ENCODE measurements at regions not wholly inside any gene's neighbourhood (a gene's known extent, or its start where the extent isn't known, plus 50 kb on each side); places are given as distances from the start of the nearest gene placed in this dataset.

DNA sequence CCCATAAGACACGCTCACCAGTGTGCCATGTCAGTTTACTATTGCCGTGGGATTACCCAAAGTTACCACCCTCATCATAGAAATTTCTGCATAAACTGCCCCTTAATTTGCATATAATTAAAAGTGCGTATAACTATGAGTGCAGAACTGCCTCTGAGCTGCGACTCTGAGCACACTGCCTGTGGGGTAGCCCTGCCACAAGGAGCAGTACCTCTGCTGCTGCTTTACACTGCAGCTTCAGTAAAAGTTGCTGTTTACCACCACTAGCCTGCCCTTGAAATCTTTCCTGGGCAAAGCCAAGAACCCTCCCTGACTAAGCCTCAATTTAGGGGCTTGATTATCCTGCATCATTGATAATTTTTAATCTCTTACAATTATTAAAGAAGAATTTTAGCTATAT lies 213.9 kb upstream of the MAP2 start:
- ChIA-PET CTCF (no interaction called here), POLR2A (no interaction called here)
- no peak overlapping the region for H3K4me3 ChIP-seq (ENCODE audit: control extremely low read depth in 1 of 5, extremely low read depth in 1 of 5, insufficient read depth in 1 of 5, low read depth in 2 of 5, low read length in 4 of 5)
- H3K9ac ChIP-seq (ENCODE audit: low read length): no peak overlapping the region
- no peaks in the 10 kb centered on the region for H3K79me2 ChIP-seq (ENCODE audit: control insufficient read depth, insufficient read depth, low read length)
- ATAC-seq (ENCODE audit: low read depth) (no peak), DNase-seq (no peak)
- 89% methylated on average over 1 of the region's 4 CpGs for WGBS (ENCODE audit: insufficient coverage)
- H2AFZ ChIP-seq (ENCODE audit: insufficient read depth, low read depth, low read length, poor library complexity, severe bottlenecking): no peak overlapping the region
- no peak overlapping the region for H3K27ac ChIP-seq (ENCODE audit: low read length in 2 of 2)
- H3K4me1 Mint-ChIP-seq: no peaks in the 10 kb centered on the region
- H3K9me3 ChIP-seq (ENCODE audit: control extremely low read depth in 1 of 3, control insufficient read depth in 2 of 3, insufficient read depth in 1 of 3, low read length in 2 of 3): peaks cover 0 to 10% (median 0%) of the 10 kb centered on the region in 3 donors
- H3K27me3 ChIP-seq (replicated peaks in 1 of 4; ENCODE audit: control extremely low read depth in 1 of 4, control insufficient read depth in 3 of 4, insufficient read depth in 4 of 4, low read length in 3 of 4): no peaks in the 10 kb centered on the region
- H3K9me3 Mint-ChIP-seq (ENCODE audit: insufficient read depth): no peaks in the 10 kb centered on the region
- no peaks in the 10 kb centered on the region for H3K27me3 Mint-ChIP-seq
- H3K4me3 Mint-ChIP-seq: no peak overlapping the region
- TF ChIP-seq, protein P1, sequence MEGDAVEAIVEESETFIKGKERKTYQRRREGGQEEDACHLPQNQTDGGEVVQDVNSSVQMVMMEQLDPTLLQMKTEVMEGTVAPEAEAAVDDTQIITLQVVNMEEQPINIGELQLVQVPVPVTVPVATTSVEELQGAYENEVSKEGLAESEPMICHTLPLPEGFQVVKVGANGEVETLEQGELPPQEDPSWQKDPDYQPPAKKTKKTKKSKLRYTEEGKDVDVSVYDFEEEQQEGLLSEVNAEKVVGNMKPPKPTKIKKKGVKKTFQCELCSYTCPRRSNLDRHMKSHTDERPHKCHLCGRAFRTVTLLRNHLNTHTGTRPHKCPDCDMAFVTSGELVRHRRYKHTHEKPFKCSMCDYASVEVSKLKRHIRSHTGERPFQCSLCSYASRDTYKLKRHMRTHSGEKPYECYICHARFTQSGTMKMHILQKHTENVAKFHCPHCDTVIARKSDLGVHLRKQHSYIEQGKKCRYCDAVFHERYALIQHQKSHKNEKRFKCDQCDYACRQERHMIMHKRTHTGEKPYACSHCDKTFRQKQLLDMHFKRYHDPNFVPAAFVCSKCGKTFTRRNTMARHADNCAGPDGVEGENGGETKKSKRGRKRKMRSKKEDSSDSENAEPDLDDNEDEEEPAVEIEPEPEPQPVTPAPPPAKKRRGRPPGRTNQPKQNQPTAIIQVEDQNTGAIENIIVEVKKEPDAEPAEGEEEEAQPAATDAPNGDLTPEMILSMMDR (IDR thresholded peaks at IDR 0.05): no peak
- TF ChIP-seq EZH2 (IDR thresholded peaks at IDR 0.05; ENCODE audit: borderline replicate concordance, insufficient read depth, low read depth, low read length, poor library complexity, severe bottlenecking): no peak
- no peak overlapping the region for H3K27ac Mint-ChIP-seq
- H3K36me3 ChIP-seq (replicated peaks in 1 of 2; ENCODE audit: control extremely low read depth in 1 of 2, control insufficient read depth in 1 of 2, extremely low read depth in 1 of 2, insufficient read depth in 2 of 2, low read length in 1 of 2): no peaks in the 10 kb centered on the region
- no peaks in the 10 kb centered on the region for H3K4me1 ChIP-seq (ENCODE audit: control insufficient read depth in 2 of 2, insufficient read depth in 2 of 2, low read length in 2 of 2)
- intact Hi-C loops (cut with micrococcal nuclease): no loop called here
- H3K4me2 ChIP-seq (replicated peaks; ENCODE audit: low read depth, low read length, poor library complexity, severe bottlenecking): no peak overlapping the region
- no peaks in the 10 kb centered on the region for H4K20me1 ChIP-seq (ENCODE audit: control insufficient read depth, insufficient read depth, low read length, poor library complexity, severe bottlenecking)

DNA sequence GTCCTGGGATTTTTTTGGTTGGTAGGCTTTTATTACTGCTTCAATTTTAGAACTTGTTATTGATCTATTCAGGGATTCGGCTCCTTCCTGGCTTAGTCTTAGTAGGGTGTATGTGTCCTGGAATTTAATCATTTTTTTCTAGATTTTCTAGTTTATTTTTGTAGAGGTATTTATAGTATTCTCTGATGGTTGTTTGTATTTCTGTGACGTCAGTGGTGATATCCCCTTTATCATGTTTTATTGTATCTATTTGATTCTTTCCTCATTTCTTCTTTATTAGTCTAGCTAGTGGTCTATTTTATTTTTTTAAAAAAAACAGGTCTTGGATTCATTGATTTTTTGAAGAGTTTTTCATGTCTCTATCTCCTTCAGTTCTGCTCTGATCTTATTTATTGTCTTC lies 193.3 kb upstream of the MAP2 start:
- CTCF ChIA-PET: no interaction called here
- Histone ChIP-seq H2AFZ (ENCODE audit: insufficient read depth, low read depth, low read length, poor library complexity, severe bottlenecking) (no peak overlapping the region), H3K9ac (ENCODE audit: low read length) (no peak overlapping the region), H3K27ac (ENCODE audit: low read length in 2 of 2) (no peak overlapping the region), H3K4me3 (ENCODE audit: control extremely low read depth in 1 of 5, extremely low read depth in 1 of 5, insufficient read depth in 1 of 5, low read depth in 2 of 5, low read length in 4 of 5) (no peak overlapping the region), H3K4me2 (replicated peaks; ENCODE audit: low read depth, low read length, poor library complexity, severe bottlenecking) (no peak overlapping the region), H3K27me3 (replicated peaks in 1 of 4; ENCODE audit: control extremely low read depth in 1 of 4, control insufficient read depth in 3 of 4, insufficient read depth in 4 of 4, low read length in 3 of 4) (no peaks in the 10 kb centered on the region), H3K36me3 (replicated peaks in 1 of 2; ENCODE audit: control extremely low read depth in 1 of 2, control insufficient read depth in 1 of 2, extremely low read depth in 1 of 2, insufficient read depth in 2 of 2, low read length in 1 of 2) (no peaks in the 10 kb centered on the region), H4K20me1 (ENCODE audit: control insufficient read depth, insufficient read depth, low read length, poor library complexity, severe bottlenecking) (no peaks in the 10 kb centered on the region), H3K9me3 (ENCODE audit: control extremely low read depth in 1 of 3, control insufficient read depth in 2 of 3, insufficient read depth in 1 of 3, low read length in 2 of 3) (no peaks in the 10 kb centered on the region), H3K79me2 (ENCODE audit: control insufficient read depth, insufficient read depth, low read length) (no peaks in the 10 kb centered on the region), H3K4me1 (ENCODE audit: control insufficient read depth in 2 of 2, insufficient read depth in 2 of 2, low read length in 2 of 2) (no peaks in the 10 kb centered on the region)
- no peaks in the 10 kb centered on the region for H3K4me1 Mint-ChIP-seq
- H3K9me3 Mint-ChIP-seq (ENCODE audit: insufficient read depth): no peaks in the 10 kb centered on the region
- WGBS (ENCODE audit: insufficient coverage): no CpG with 5 or more reads among the region's 2 CpGs
- no peak overlapping the region for H3K4me3 Mint-ChIP-seq
- no peak for ATAC-seq (ENCODE audit: low read depth)
- H3K27me3 Mint-ChIP-seq: no peaks in the 10 kb centered on the region
- no peak for DNase-seq
- POLR2A ChIA-PET: no interaction called here
- no peak for TF ChIP-seq EZH2 (IDR thresholded peaks at IDR 0.05; ENCODE audit: borderline replicate concordance, insufficient read depth, low read depth, low read length, poor library complexity, severe bottlenecking)
- TF ChIP-seq, protein P1 (IDR thresholded peaks at IDR 0.05): no peak
- intact Hi-C loops (cut with micrococcal nuclease): no loop called here
- H3K27ac Mint-ChIP-seq: no peak overlapping the region
